B cell (primary cell): ENCODE measurements at regions not wholly inside any gene's neighbourhood (a gene's known extent, or its start where the extent isn't known, plus 50 kb on each side); places are given as distances from the start of the nearest gene placed in this dataset.

Source experiments
- ATAC-seq: fragments of 200-7000 bp; cut with Tn5 transposase; one replicate; pipeline ENCODE4 v1.10.0; 2021; ENCODE audit warnings: low read depth, mild to moderate bottlenecking, moderate number of reproducible peaks, moderate library complexity
- CTCF ChIA-PET: fragments of 350-600 bp; sonication (Branson Sonifier 250); formaldehyde crosslinking; loops from one replicate; lab custom pipeline; 2021; ENCODE audit warnings: antibody characterized with exemption, inconsistent platforms; lab: Charles Lee
- POLR2A ChIA-PET: fragments of 350-600 bp; sonication (Branson Sonifier 250); formaldehyde crosslinking; loops from one replicate; lab custom pipeline; 2021; ENCODE audit warnings: antibody characterized with exemption; lab: Charles Lee
- DNase-seq: peaks from one replicate; pipeline ENCODE4 v3.0.0; 2013
- H2AFZ ChIP-seq: 2 replicates; pipeline ENCODE4 v1.6.1; 2012; ENCODE audit warnings: mild to moderate bottlenecking, low read depth, low read length; ENCODE audit not compliant: insufficient read depth, poor library complexity, severe bottlenecking
- H3K27ac ChIP-seq, 2 donors: 1 replicate in 1 of 2; 2 replicates in 1 of 2; pipeline ENCODE4 v1.5.1; 2012 to 2013; ENCODE audit warnings: low read length in 2 of 2, mild to moderate bottlenecking in 2 of 2, moderate library complexity in 1 of 2
- H3K27me3 ChIP-seq, 4 experiments: fragments of 200-600 bp in 1 of 4; sonication (generic) in 1 of 4; replicated peaks in 1 of 4; 1 replicate in 2 of 4; 2 replicates in 2 of 4; pipeline versions ENCODE4 v1.6.1 to v1.7.0; 2013 to 2016; ENCODE audit warnings: low read length in 3 of 4, mild to moderate bottlenecking in 2 of 4, mixed read lengths in 1 of 4, moderate library complexity in 1 of 4; ENCODE audit not compliant: insufficient read depth in 4 of 4, control insufficient read depth in 3 of 4; ENCODE audit errors: control extremely low read depth in 1 of 4
- H3K36me3 ChIP-seq, 2 experiments: replicated peaks in 1 of 2; 1 replicate in 1 of 2; 2 replicates in 1 of 2; pipeline versions ENCODE4 v1.6.1 to v1.7.1; 2013; ENCODE audit warnings: low read length in 1 of 2; ENCODE audit not compliant: insufficient read depth in 2 of 2, control insufficient read depth in 1 of 2; ENCODE audit errors: control extremely low read depth in 1 of 2, extremely low read depth in 1 of 2
- H3K4me1 ChIP-seq, 2 donors: fragments of 200-600 bp in 1 of 2; sonication (generic) in 1 of 2; 1 replicate in 1 of 2; 2 replicates in 1 of 2; pipeline versions ENCODE4 v1.5.1 to v1.6.1; 2013 to 2017; ENCODE audit warnings: low read length in 2 of 2; ENCODE audit not compliant: control insufficient read depth in 2 of 2, insufficient read depth in 2 of 2
- H3K4me2 ChIP-seq: replicated peaks from 2 replicates; pipeline ENCODE3; 2012; ENCODE audit warnings: mild to moderate bottlenecking, low read depth, low read length; ENCODE audit not compliant: poor library complexity, severe bottlenecking
- H3K4me3 ChIP-seq, 5 experiments: fragments of 200-600 bp in 1 of 5; sonication (generic) in 1 of 5; 1 replicate in 3 of 5; 2 replicates in 2 of 5; pipeline versions ENCODE4 v1.5.1 to v1.7.0; 2011 to 2016; ENCODE audit warnings: low read length in 4 of 5, mild to moderate bottlenecking in 4 of 5, low read depth in 2 of 5, control low read depth in 1 of 5, moderate library complexity in 1 of 5; ENCODE audit not compliant: insufficient read depth in 1 of 5; ENCODE audit errors: control extremely low read depth in 1 of 5, extremely low read depth in 1 of 5
- H3K79me2 ChIP-seq: fragments of 200-600 bp; sonication (generic); one replicate; pipeline ENCODE4 v1.6.0; 2016; ENCODE audit warnings: low read length; ENCODE audit not compliant: control insufficient read depth, insufficient read depth
- H3K9ac ChIP-seq: fragments of 200-600 bp; sonication (generic); 2 replicates; pipeline ENCODE4 v1.6.1; 2017; ENCODE audit warnings: mild to moderate bottlenecking, low read length, moderate library complexity
- H3K9me3 ChIP-seq, 3 donors: one replicate each; pipeline versions ENCODE4 v1.6.1 to v1.7.1; 2013; ENCODE audit warnings: low read length in 2 of 3; ENCODE audit not compliant: control insufficient read depth in 2 of 3, insufficient read depth in 1 of 3; ENCODE audit errors: control extremely low read depth in 1 of 3
- H4K20me1 ChIP-seq: 2 replicates; pipeline ENCODE4 v1.6.0; 2012; ENCODE audit warnings: mild to moderate bottlenecking, low read length; ENCODE audit not compliant: insufficient read depth, control insufficient read depth, poor library complexity, severe bottlenecking
- H3K27ac Mint-ChIP-seq: one replicate; pipeline ENCODE4 v1.8.0; 2021; ENCODE audit warnings: mixed read lengths
- H3K27me3 Mint-ChIP-seq: one replicate; pipeline ENCODE4 v1.8.0; 2021; ENCODE audit warnings: mixed read lengths
- H3K4me1 Mint-ChIP-seq: one replicate; pipeline ENCODE4 v1.8.0; 2021; ENCODE audit warnings: mixed read lengths
- H3K4me3 Mint-ChIP-seq: one replicate; pipeline ENCODE4 v1.8.0; 2021; ENCODE audit warnings: mixed read lengths
- H3K9me3 Mint-ChIP-seq: one replicate; pipeline ENCODE4 v1.8.0; 2022; ENCODE audit warnings: mixed read lengths; ENCODE audit not compliant: insufficient read depth
- CTCF ChIP-seq: fragments of 200-600 bp; IDR thresholded peaks from one replicate; pipeline ENCODE4 v1.8.0; 2022; ENCODE audit warnings: antibody characterized with exemption, mild to moderate bottlenecking
- EZH2 ChIP-seq: IDR thresholded peaks from 2 replicates; pipeline ENCODE4 v1.6.1; 2012; ENCODE audit warnings: borderline replicate concordance, low read depth, mild to moderate bottlenecking, moderate library complexity, low read length; ENCODE audit not compliant: insufficient read depth, poor library complexity, severe bottlenecking
- WGBS: methylation state at CpG from one replicate; pipeline ENCODE4 v1.1.5; 2013; ENCODE audit warnings: missing lambda C conversion rate; ENCODE audit not compliant: insufficient coverage; 5-methylcytosine and 5-hydroxymethylcytosine counted together
- intact Hi-C: fragments of 100-400 bp; cut with micrococcal nuclease; formaldehyde crosslinking; loops from one replicate; pipeline ENCODE4 v1.10.0; 2022

- Histone ChIP-seq H3K4me1 (no peaks in the 10 kb centered on the region), H3K36me3 (no peaks in the 10 kb centered on the region), H3K9ac (no peak overlapping the region), H3K4me3 (no peak overlapping the region), H3K27me3 (no peaks in the 10 kb centered on the region), H3K79me2 (no peaks in the 10 kb centered on the region), H3K9me3 (peaks cover 0 to 19% (median 0%) of the 10 kb centered on the region in 3 donors), H3K4me2 (no peak overlapping the region), H4K20me1 (no peaks in the 10 kb centered on the region), H2AFZ (no peak overlapping the region), H3K27ac (no peak overlapping the region)
- ATAC-seq (no peak), DNase-seq (no peak)
- H3K27me3 Mint-ChIP-seq: no peaks in the 10 kb centered on the region
- H3K4me1 Mint-ChIP-seq: no peaks in the 10 kb centered on the region
- H3K4me3 Mint-ChIP-seq: no peak overlapping the region
- WGBS: 57% methylated on average over 1 of the region's 1 CpG
- TF ChIP-seq EZH2 (no peak), CTCF (no peak)
- H3K9me3 Mint-ChIP-seq: peaks cover 2% of the 10 kb centered on the region
- ChIA-PET CTCF (no interaction called here), POLR2A (no interaction called here)
- intact Hi-C loops: no loop called here
- no peak overlapping the region for H3K27ac Mint-ChIP-seq
Measured at GRCh38 chr2:220191031-220191430, 563.6 kb downstream of the SLC4A3 start.

- Mint-ChIP-seq H3K4me1 (no peaks in the 10 kb centered on the region), H3K27ac (no peak overlapping the region), H3K4me3 (no peak overlapping the region), H3K9me3 (peaks cover 2% of the 10 kb centered on the region), H3K27me3 (no peaks in the 10 kb centered on the region)
- no peaks in the 10 kb centered on the region for H3K4me1 ChIP-seq
- no peak for TF ChIP-seq EZH2
- no peak for TF ChIP-seq CTCF
- peaks cover 0 to 19% (median 0%) of the 10 kb centered on the region in 3 donors for H3K9me3 ChIP-seq
- no peak overlapping the region for H2AFZ ChIP-seq
- H3K9ac ChIP-seq: no peak overlapping the region
- H3K36me3 ChIP-seq: no peaks in the 10 kb centered on the region
- no peaks in the 10 kb centered on the region for H4K20me1 ChIP-seq
- no peak overlapping the region for H3K4me3 ChIP-seq
- H3K79me2 ChIP-seq: no peaks in the 10 kb centered on the region
- no peaks in the 10 kb centered on the region for H3K27me3 ChIP-seq
- no peak overlapping the region for H3K27ac ChIP-seq
- CTCF ChIA-PET: no interaction called here
- ATAC-seq (no peak), DNase-seq (no peak)
- no peak overlapping the region for H3K4me2 ChIP-seq
- intact Hi-C loops: no loop called here
- POLR2A ChIA-PET: no interaction called here
- 87% methylated on average over 5 of the region's 5 CpGs for WGBS
Measured at GRCh38 chr2:220191737-220192136, 564.3 kb downstream of the SLC4A3 start.
